ELR (cell line): ENCODE measurements at regions not wholly inside any gene's neighbourhood (a gene's known extent, or its start where the extent isn't known, plus 50 kb on each side); places are given as distances from the start of the nearest gene placed in this dataset.

Experiments
- DNase-seq: peaks from one replicate; pipeline ENCODE4 v3.0.0-alpha.2; 2015; ENCODE audit warnings: low read depth

DNA sequence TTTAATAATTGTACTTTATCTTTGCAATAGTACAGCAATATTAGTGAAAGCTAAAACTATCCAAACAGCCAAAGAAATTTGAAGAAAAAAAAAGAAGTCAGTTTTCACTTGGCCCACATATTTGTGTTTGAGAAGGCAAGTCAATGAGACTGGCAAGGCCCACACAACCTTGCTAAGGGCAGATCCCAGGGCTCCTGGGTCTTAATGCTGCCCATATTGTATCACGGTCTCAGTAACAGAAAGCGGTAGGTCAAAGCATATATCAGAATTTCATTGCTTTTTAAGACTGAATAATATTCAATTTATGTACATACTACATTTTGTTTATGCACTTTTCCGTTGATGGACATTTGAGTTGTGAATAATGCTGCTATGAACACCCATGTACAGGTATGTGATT lies 262.0 kb upstream of the TOPAZ1 start:
- DNase-seq = no peak

DNA sequence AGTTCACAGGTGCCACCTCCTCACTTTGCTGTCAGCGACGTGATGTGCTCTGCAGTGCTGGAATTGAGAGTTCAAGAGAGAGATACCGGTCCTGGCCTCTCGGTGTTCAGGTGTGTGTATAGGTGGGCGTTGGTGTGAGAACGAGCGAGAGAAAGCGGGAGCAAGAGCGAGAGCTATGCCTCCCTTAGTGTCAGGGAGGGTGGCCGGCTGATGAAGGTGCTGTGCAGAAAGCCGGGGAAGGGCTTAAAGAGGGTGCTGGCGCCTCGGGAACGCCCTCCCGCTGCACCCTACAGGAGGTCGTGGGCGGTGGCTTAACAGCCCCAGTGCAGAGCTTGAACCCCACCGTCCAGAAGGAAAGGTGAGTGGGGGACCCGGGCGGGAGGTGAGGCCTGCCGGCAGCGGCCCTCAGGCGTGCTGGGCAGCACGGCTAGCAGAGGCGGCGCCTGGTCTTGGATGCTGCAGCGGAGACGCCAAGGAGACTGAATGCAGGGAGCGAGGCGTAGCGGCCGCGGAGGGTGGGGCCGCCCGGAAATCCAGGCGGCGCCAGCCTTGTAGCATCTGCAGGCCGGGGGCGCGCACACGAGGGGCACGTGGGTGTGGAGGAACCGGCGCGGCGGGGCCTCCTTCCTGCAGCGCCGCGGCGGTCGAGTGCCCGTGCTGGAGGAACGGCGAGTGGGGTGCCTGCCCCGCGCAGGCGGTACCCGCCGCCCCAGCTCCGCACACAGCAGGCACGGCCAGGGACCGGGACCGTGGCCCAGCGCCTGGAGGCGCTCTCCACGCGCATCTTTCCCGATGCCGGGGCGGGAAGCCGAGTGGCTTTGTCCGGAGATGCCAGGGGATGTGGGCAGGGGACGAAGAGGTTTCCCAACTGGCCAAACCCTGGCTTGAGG lies 246.8 kb upstream of the TOPAZ1 start:
- peak; percentile 72 for DNase-seq

DNA sequence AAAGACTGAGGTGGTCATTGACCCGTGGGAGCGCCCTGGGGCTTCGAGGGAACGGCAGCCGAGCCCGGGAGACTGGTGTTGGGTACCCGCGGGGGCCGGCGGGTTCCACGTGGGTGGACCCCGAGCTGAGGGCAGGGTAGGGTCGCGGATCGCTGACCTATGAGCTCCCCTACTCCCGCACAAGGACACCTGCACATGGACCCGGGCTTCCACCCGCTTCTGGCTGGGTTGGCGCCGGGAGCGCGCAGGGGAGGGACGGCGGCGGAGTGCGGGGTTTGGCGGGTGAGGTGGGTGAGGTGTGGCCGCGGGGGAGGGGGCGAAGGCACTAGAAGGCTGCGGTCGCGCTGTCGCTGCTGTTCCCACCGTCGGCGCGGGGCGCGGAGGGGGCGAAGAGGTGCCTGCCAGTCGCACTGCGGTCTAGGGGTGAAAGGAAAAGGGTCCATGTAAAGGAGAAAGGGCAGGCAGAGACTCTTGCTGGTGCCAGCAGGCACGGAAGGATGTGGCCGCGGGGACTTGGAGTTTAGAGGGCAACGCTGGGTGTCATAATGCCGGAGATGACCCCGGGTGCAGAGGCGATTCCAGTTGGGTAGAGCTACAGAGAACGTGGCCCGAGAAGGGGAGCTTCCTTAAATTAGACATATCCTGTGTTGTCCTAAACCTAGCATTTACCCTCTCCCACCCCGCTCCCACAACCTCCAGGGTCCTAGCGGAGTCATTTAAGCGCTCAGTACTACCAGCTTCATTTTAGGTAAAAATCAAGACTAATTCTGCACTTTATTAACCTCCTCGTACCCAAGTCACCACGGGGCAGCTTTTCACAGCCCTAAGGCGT lies 245.9 kb upstream of the TOPAZ1 start:
- DNase-seq = peak; percentile 35

DNA sequence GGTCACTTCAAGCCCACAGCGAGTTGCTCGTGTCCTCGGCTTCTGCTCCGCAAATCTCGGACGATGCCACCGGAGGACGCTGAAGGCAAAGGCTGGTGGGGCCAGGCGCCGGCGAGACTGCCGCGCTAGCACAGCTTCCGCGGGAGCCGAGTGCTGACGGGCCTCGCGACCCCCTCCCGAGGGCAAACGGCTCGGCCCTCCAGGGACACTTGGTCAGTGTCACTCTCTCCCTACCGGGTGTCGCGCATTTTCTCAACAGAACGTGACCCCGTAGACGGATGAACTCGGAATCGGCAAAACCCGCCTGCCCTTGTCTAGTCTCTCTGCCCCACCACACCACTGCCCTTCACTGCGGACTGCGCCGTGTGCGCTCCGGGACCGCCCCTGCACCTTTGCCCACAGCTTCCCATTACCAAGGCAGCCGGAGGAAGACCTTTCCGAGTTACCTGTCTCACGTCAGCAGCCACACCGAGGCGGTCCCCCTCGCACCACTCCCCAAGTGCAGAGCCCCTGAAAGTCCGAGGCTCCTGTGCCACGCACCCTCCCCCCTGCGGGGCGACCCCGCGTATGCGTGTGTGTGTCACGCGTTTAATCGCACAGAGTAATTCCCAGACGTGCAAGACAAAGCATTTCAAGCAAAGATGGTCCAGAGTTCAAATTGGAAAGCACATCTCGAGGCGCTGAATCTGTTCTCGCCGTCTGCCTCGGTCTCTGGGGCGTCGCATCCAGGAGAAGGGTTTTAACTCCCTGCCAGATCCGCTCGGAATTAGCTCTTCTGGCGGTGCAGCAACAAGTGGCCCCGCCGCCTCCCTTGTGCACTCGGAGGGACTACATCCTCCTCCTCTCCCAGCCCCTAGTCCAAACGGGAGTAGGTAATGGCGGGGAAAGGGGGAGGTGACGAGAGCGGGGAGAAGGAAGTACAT lies 245.0 kb upstream of the TOPAZ1 start:
- peak; percentile 72 for DNase-seq

DNA sequence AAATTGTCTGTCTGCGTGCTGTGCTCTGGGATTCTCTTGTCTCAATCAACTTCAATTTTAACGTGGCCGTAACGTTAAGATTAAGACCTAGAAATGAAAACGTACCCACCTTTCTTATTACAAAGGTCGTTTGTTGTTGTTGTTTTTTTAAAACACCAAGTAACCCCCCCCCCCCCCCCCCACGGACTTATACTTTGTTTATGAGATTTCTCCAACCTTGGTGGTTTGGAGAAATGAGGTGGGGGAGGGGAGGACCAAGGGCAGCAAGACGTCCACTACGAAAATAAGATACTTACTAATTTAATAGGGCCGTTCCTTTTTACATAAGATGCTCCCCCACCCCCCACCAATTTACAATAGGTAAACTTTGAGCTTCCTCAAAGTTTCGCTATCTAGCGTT lies 244.4 kb upstream of the TOPAZ1 start:
- peak; percentile 30 for DNase-seq

DNA sequence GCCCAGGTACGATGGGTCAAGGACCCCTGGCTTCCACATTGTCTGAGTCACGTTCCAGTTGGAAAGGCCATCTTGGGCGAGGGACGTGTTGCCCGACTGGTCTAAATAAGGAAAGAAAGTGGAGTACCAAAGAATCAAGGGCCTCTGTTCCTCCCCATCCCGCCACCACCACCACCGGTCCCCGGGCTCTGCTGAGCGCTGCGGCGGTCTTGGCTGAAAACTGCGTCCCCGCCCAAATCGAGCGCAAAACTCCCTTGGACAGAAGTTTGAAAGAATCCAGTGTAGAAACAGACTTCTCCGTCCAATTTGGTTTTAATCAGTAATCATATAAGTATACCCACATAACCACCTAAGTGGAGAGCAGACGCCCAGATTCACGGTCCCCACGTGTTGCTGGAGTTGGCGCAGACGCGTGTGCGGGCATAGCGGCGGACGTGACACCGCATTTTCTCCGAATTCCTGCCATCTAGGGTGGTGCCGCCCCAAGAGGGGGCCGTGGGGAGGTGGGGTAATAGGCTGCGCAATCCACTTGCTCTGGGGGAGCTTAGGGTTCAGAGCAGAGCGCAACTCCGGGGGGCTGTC lies 243.8 kb upstream of the TOPAZ1 start:
- peak; percentile 50 for DNase-seq

DNA sequence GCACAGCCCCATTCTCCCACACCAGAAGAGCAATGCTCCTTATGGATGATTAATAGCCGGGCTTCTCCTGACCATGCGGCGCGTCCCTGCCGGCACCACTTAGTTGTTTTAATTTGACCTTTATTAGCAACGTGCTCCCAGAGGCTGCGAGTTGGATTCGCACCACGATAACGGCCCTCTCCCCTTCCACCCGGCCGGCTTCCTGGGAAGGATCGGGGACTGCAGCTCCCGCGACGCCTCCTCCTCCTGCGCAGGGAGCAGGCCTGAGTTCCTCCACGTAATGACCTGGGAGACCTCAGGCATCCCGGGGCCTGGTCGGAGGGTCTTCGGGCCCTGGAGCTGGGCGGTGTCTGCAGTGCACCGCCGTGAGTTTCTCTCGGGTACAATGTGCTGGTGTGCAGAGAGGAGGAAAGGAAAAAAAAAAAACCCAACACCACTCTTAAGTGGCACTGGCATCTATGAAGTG lies 243.3 kb upstream of the TOPAZ1 start:
- peak; percentile 49 for DNase-seq

DNA sequence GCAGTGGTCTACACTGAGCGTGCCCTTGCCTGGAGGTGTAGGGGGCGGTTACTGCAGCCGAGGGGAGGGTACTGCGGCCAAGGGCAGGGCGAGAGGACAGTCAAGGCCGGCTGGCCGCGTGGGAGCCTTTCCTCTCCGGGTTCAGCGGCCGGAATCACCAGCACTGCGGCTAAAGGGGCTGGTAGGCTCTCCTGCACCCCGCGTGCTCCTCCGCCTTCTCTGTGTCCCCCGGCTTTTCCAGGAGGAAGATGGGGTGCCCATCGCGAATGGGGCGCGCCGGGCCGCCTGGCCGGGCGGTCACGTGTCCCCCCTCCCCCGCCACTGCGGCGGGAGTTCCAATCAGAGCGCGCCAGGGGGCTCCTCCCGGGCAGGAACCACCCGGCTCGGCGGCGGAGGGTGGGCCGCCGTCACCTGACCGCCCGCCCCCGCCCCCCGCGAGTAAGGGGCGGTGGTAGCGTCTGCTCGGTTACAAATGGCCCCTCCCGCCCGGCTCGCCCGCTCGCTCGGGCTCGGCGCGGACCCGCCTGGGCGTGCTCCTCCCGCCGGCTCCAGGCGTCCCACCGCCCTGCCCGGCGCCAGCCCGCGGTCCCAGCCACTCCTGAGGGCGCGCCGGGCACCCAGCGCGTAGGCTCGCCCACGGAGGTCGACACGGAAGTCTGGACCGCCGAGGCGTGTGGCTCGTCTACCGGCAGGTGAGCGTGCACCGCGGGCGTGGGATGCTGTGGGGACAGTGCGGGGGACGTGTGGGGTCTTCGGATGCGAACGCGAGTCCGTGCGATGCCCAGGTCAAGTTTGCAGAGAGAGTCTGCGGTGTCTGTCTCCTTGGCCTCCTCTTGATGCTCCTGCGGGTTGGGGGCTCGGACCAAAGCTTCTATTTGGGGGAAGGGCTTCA lies 242.6 kb upstream of the TOPAZ1 start:
- DNase-seq = peak; percentile 83

DNA sequence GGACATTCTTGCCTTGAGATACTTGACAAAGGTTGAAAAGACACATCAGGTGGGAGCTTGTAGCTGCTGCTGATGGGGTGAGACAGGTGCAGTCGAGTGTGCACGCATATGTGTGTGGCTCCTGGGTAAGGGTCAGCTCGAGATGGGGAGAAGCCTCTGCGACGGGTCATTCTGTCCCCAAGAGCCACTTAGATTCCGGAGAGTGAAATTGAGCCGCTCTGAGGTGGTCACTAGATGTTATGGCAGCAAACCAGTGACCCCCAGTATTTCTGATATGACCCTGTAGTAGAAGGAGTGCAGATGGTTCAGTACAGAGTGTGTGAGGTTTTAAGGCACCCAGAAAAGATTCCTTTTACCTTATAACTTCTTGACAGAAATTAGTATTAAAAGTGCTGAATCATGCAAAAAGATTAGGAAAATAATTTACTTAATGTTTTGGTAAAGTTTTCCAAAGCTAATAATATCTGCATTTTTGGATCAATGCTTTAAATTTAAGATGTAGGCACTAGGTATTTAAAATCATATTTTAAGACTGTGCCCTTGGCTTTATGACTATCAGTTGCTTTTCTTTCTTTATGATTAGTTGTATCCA lies 241.9 kb upstream of the TOPAZ1 start:
- DNase-seq = peak; percentile 9

DNA sequence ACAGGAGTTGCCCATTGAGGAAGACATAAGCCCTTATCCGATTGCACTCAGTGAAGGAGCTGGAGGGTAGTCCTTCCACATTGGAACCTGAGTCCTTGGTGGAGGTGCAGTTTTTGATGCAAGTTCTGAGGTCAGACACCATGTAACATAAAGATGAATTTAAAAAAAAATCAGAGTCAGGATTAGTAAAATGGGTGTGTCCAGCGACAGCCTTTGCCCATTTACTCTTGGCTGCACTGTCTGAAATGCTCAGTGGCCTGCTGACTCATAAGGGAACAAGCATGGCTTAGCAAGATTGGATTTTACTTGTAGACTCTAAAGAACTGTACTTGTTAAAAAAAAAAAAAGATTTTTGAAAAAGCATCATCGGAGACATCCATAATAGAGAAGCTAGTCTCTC lies 241.1 kb upstream of the TOPAZ1 start:
- peak; percentile 72 for DNase-seq

DNA sequence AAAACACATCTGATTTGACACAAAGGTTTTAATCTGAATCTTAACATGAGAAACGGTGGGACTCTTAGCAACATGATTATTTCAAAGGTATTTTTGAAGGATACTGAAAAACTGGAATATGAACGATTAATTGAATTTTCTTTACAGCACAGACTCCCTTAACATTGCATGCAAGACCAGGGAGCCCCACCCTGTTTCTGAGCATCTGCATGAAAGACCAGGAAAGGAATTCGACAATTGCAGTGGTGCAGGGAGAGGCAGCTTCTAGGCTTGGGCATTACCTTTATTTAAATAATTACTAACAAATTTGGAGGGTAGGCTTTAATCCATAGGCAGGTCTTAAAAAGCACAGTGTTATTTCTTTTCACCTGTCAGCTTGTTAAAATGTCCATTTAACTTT lies 240.6 kb upstream of the TOPAZ1 start:
- peak; percentile 23 for DNase-seq

DNA sequence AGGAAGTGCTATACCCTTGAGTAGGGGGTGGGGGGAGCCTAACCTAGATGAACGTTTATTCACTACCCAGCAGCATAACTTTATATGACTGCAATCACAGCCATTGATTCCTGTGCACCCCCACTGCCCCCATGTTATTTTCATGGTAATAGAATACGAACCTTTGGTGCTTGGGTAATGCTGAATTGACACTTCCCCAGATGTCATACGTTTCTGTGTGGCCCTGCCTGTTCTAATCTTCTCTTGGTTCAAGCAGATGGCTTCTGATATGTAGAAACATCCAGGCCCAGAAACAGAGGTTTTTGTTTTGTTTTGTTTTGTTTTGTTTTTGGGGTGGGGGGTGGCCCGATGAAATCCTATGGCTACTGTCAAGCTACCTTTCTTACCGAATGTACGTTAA lies 237.9 kb upstream of the TOPAZ1 start:
- DNase-seq = no peak

DNA sequence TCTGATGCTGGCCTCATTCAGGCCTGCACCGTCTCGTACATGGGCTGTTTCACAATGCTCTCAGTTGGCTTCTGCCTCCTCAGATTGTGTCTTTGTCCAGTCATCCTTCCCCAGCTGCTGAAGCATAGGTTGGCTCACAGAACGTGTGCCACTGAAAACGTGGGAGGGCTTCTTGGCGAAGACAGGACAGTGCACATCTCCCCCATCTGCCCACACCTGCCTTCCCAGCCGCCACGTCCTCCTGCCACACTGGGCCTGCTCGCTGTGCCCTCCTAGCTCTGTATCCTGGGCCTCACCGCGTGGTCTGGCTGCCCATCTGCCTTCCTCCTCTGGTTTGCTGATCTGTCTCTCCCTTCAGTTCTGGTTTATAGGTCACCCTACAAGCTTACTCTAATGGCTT lies 230.0 kb upstream of the TOPAZ1 start:
- no peak for DNase-seq

DNA sequence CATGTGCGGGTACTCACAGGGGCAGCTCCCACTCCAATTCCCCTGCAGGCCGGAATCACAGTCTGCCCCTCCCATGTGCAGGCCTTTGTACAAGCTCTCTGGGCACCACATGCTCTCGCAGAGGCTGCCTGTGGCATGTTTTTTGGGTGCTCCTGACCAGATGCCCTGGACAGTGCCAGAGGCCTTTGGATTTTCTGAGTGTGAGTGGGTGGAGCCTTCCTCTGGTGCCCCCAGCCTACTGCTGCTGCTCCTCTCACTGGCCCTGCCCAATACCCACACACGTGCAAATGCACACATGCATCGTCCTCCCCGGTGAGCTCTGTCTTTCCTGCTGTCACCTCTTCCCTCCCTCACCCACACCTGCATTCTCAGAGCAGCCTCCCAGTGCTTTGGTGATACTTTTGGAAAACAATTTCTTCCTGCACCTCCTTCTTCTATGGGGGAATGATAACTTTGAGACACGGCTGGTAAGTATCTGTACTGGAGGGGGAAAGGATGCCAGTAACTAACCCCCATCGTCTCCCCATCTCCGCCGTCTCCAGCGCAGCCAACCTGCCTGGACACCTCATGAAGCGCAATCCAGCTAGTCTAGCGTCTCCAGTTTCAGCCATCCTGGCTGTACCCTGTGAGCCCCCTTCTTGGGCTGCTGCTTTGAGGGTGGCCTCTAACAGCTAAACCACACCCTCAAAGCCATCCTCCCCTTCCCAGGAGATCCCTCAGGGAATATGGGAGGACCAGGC lies 229.4 kb upstream of the TOPAZ1 start:
- DNase-seq = no peak

DNA sequence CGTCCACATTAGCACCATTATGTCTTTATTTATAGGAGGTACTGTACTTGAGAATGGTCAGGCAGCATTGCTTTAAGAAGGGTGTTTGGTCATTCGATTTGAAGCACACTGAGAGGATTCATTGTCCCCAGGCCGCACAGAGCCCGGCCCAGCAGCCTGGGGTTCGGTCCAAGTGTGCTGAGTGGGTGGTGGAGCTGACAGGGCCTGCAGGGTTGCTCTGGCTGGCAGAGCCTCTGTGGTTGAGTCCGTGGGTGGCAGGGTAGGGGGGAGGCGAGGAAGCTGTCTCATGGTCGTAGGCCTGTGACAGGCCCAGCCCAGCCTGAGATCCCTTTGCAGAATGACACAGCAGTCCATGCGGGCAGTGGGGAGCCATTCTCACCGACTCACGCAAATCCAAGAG lies 227.7 kb upstream of the TOPAZ1 start:
- DNase-seq = no peak

DNA sequence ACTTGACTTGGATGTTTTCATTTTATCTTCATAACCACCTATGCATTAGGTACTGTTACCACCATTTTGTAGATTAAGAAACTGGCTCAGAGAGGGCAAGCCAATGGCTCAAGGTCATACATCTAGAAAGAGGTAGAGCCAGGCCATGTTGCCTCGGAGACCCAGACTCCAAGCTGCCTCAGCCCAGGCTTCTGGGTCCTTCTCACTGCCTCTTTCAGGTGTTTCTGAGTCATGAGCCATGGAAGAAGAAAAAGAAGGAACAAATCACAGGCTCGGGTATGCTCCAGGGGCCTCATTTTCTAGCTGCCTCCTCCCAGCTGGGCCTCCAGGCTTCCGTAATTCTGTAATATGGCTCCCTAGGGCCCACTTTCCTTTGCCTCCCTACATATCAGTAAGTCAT lies 226.5 kb upstream of the TOPAZ1 start:
- no peak for DNase-seq

DNA sequence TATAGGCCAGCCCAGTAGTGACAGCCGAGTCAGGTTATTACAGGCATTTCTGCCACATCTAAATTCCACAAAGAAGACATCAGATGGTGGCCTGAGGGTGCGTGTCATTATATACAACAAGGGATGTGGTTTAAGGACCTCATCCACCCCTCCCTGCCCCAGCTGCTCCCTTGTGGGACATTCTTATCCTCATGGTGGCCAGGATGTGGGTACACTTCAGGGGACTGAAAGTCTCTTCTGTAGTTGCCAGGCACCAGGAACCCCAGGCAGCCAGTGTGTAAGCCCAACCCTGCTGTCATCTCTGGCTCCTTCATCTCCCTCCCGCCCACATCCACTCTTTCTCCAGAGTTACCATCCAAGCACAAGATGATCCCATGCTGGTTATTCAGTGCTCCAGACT lies 224.9 kb upstream of the TOPAZ1 start:
- DNase-seq = peak; percentile 7

DNA sequence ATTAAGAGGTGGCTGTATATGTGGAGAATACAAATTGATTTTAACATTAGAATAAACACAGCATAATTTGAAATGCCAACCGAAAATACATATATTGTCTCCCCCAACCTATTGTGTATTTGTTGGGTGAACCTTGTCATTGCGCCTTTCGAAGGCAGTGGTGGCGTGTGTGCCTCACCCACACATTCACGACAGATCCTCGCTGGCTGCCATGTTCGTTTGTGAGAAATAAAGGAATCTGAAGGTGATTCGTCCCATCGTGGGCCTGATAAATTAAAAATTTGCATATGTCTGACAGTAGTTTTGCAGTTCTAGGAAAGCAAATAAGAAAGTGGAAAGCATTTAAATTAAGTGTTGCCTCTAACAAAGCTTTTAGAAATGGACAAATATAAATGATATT lies 222.8 kb upstream of the TOPAZ1 start:
- DNase-seq = no peak

DNA sequence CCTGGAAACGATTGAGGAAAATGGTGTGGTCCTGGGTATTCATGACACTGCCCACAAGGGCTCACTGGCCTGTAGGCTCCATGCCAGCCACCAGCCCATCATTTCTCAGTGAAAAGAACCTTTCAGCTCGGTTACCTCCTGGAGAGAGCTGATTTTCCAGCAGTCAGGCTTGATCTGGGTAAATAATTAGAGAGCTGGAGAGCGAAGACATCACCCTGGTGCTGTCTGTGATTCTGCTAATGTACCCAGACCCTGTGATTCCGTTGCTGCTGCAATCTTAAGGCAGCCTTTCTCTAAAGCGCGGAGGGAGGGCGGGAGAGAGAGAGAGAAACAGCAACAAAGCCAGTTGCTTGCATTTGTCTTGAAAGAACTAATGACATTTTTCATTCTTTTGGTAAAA lies 221.9 kb upstream of the TOPAZ1 start:
- no peak for DNase-seq

DNA sequence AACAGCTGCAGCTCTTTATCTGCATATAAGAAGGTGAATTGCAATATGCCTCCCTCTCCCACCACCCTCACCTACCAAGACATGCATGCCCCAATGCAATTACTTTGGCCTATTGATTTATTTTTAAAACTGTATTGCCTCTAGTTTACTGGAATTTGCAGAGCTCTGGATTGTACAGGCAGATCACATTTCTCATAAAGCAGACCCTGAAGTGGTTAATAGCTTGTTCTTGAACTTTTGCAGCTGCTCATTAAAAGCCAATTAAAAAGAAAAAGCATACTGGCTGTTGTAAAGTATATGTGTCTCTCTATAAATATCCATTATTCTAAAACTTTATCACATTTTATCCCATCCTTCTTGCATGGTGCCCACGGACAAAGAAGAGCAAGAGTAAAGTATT lies 221.5 kb upstream of the TOPAZ1 start:
- no peak for DNase-seq
